ENCODE measurements at regions not wholly inside any gene's neighbourhood (a gene's known extent, or its start where the extent isn't known, plus 50 kb on each side); places are given as distances from the start of the nearest gene placed in this dataset.

DNA sequence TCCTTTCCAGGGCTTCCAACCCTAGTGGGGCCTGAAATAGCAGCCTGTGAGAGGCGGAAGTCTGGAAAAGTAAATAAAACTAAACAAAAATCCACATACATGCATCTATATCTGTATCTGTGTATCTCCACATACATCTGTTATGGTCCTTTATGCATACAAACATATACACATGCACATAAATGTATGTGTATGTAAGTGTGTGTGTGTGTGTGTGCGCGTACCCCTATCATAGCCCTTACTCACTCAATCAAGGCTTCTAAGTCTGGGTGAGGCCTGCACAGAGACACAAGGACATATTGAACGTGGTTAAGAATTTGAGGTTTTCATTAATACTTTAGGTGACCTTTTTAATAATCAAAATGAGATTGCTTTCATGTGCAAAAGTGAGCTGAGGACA is 98.9 kb upstream of the CYRIA start (continued):
- no peak for TF ChIP-seq ZBTB44 (tag by site-specific recombination; IDR thresholded peaks at IDR 0.05)
- TF ChIP-seq REPIN1 (tag by site-specific recombination; IDR thresholded peaks at IDR 0.05; ENCODE audit: low read depth): no peak
- no peak for TF ChIP-seq KLF8 (tag by site-specific recombination; IDR thresholded peaks at IDR 0.05)

DNA sequence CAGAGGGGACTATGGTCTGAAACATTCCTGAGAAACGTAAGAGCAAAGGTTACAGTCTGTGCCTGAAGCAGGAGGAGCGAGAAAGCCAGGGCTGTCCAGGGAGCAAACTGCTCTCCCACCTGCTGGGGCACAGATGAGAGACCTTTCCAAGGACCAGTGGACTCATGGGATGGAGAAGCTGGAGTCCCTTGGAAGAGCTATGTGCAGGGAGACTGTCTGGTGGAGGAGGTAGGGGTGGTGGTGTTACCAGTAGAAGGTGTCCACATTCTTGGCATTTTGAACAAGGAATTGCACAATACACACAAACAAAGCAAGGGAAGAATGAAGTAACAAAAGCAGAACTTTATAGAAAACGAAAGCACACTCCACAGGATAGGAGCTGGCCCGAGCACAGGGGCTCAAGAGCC is 97.9 kb upstream of the CYRIA start:
- no peak for TF ChIP-seq TCF7L2 (IDR thresholded peaks at IDR 0.05; ENCODE audit: borderline replicate concordance, low read depth, low read length)
- TF ChIP-seq INSM2 (tag by site-specific recombination; IDR thresholded peaks at IDR 0.05): no peak
- no peak for TF ChIP-seq ZNF26 (tag by site-specific recombination; IDR thresholded peaks at IDR 0.05)
- no peak for TF ChIP-seq ZBTB1 (tag by site-specific recombination; IDR thresholded peaks at IDR 0.05)
- TF ChIP-seq, protein P1, sequence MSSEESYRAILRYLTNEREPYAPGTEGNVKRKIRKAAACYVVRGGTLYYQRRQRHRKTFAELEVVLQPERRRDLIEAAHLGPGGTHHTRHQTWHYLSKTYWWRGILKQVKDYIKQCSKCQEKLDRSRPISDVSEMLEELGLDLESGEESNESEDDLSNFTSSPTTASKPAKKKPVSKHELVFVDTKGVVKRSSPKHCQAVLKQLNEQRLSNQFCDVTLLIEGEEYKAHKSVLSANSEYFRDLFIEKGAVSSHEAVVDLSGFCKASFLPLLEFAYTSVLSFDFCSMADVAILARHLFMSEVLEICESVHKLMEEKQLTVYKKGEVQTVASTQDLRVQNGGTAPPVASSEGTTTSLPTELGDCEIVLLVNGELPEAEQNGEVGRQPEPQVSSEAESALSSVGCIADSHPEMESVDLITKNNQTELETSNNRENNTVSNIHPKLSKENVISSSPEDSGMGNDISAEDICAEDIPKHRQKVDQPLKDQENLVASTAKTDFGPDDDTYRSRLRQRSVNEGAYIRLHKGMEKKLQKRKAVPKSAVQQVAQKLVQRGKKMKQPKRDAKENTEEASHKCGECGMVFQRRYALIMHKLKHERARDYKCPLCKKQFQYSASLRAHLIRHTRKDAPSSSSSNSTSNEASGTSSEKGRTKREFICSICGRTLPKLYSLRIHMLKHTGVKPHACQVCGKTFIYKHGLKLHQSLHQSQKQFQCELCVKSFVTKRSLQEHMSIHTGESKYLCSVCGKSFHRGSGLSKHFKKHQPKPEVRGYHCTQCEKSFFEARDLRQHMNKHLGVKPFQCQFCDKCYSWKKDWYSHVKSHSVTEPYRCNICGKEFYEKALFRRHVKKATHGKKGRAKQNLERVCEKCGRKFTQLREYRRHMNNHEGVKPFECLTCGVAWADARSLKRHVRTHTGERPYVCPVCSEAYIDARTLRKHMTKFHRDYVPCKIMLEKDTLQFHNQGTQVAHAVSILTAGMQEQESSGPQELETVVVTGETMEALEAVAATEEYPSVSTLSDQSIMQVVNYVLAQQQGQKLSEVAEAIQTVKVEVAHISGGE (tag by site-specific recombination; conservative IDR thresholded peaks at IDR 0.05; ENCODE audit: low read depth): no peak
- no peak for TF ChIP-seq ZSCAN16 (tag by site-specific recombination; IDR thresholded peaks at IDR 0.05)
- no peak for TF ChIP-seq ZNF350 (tag by site-specific recombination; IDR thresholded peaks at IDR 0.05)
- TF ChIP-seq, protein P2, sequence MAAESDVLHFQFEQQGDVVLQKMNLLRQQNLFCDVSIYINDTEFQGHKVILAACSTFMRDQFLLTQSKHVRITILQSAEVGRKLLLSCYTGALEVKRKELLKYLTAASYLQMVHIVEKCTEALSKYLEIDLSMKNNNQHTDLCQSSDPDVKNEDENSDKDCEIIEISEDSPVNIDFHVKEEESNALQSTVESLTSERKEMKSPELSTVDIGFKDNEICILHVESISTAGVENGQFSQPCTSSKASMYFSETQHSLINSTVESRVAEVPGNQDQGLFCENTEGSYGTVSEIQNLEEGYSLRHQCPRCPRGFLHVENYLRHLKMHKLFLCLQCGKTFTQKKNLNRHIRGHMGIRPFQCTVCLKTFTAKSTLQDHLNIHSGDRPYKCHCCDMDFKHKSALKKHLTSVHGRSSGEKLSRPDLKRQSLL (tag by site-specific recombination; IDR thresholded peaks at IDR 0.05): no peak
- no peak for TF ChIP-seq ZNF366 (tag by site-specific recombination; conservative IDR thresholded peaks at IDR 0.05)
- TF ChIP-seq ZNF426 (tag by site-specific recombination; IDR thresholded peaks at IDR 0.05): no peak
- TF ChIP-seq KLF16 (tag by site-specific recombination; IDR thresholded peaks at IDR 0.05): no peak
- no peak for TF ChIP-seq ZSCAN4 (tag by site-specific recombination; IDR thresholded peaks at IDR 0.05)
- TF ChIP-seq KLF9 (tag by site-specific recombination; IDR thresholded peaks at IDR 0.05; ENCODE audit: low read depth): no peak
- TF ChIP-seq, protein P3, sequence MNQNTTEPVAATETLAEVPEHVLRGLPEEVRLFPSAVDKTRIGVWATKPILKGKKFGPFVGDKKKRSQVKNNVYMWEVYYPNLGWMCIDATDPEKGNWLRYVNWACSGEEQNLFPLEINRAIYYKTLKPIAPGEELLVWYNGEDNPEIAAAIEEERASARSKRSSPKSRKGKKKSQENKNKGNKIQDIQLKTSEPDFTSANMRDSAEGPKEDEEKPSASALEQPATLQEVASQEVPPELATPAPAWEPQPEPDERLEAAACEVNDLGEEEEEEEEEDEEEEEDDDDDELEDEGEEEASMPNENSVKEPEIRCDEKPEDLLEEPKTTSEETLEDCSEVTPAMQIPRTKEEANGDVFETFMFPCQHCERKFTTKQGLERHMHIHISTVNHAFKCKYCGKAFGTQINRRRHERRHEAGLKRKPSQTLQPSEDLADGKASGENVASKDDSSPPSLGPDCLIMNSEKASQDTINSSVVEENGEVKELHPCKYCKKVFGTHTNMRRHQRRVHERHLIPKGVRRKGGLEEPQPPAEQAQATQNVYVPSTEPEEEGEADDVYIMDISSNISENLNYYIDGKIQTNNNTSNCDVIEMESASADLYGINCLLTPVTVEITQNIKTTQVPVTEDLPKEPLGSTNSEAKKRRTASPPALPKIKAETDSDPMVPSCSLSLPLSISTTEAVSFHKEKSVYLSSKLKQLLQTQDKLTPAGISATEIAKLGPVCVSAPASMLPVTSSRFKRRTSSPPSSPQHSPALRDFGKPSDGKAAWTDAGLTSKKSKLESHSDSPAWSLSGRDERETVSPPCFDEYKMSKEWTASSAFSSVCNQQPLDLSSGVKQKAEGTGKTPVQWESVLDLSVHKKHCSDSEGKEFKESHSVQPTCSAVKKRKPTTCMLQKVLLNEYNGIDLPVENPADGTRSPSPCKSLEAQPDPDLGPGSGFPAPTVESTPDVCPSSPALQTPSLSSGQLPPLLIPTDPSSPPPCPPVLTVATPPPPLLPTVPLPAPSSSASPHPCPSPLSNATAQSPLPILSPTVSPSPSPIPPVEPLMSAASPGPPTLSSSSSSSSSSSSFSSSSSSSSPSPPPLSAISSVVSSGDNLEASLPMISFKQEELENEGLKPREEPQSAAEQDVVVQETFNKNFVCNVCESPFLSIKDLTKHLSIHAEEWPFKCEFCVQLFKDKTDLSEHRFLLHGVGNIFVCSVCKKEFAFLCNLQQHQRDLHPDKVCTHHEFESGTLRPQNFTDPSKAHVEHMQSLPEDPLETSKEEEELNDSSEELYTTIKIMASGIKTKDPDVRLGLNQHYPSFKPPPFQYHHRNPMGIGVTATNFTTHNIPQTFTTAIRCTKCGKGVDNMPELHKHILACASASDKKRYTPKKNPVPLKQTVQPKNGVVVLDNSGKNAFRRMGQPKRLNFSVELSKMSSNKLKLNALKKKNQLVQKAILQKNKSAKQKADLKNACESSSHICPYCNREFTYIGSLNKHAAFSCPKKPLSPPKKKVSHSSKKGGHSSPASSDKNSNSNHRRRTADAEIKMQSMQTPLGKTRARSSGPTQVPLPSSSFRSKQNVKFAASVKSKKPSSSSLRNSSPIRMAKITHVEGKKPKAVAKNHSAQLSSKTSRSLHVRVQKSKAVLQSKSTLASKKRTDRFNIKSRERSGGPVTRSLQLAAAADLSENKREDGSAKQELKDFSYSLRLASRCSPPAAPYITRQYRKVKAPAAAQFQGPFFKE (tag by site-specific recombination; IDR thresholded peaks at IDR 0.05; ENCODE audit: borderline replicate concordance): no peak
- no peaks in the 10 kb centered on the region for H3K4me1 ChIP-seq (ENCODE audit: control insufficient read depth, insufficient read depth, low read length)
- no peaks in the 10 kb centered on the region for H3K9me3 ChIP-seq (ENCODE audit: control insufficient read depth, insufficient read depth, low read depth, low read length)
- H3K36me3 ChIP-seq (ENCODE audit: control insufficient read depth in 2 of 2, insufficient read depth in 1 of 2, low read length in 2 of 2): no peaks in the 10 kb centered on the region
- H3K27ac ChIP-seq (ENCODE audit: extremely low read depth, low read depth, low read length): no peak overlapping the region
- no peak overlapping the region for H3K4me3 ChIP-seq (ENCODE audit: low read depth, low read length)
- ChIA-PET POLR2A (no interaction called here), CTCF (interaction anchor here (1.0 kb wide), 1 partner anchor 239 kb away, joined by 3 read pairs; no protein-coding TSS in a partner anchor)
